GM19025 (cell line): ENCODE measurements at regions not wholly inside any gene's neighbourhood (a gene's known extent, or its start where the extent isn't known, plus 50 kb on each side); places are given as distances from the start of the nearest gene placed in this dataset.

Experiments
- ATAC-seq: cut with Tn5 transposase; IDR thresholded peaks from one replicate; pipeline ENCODE4 v1.9.1; 2021; ENCODE audit warnings: mild to moderate bottlenecking, low read depth, moderate library complexity; ENCODE audit not compliant: unreplicated experiment

DNA sequence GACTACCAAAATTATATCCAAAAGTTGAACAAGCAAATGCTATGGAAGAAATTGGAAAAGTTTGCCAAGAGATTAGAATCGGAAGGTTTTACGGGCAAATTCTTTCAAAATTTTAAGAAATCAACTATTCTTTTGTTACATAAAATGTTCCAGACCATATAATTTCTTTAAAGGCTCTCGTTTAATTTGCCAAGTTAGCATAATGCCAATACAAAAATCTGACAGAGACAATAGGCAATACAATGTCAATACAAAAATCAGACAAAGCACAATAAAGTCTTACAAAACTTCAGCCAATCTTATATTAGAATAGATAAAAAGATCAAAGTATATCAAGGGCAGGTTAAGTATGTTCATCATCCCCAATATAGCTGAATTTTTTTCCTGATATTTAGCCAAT is 224.2 kb downstream of the BCL11A start:
- no peak for ATAC-seq

GRCh38 chr2:60324536-60324935 is 228.9 kb downstream of the BCL11A start:
- no peak for ATAC-seq

DNA sequence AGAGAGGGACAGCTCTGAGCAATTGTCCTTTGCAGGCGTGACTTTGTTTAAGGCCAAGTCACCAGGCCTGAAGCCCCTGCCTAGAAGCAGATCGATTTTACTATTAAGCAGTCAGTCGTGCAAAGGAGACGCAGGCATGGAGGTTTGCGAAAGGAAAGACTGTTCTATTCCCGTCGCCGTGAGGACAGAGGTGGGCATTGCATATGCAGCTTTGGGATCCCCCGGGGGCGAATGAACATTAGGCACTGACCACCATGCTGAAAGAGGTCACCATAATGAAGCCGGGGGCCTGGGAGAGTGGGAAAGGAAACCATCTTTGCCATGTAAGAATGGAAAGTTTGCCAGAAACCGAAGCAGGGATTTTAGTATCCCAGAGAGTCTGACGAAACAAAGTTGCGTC is 231.6 kb downstream of the BCL11A start:
- ATAC-seq, result no peak

GRCh38 chr2:60320724-60321123 is 232.7 kb downstream of the BCL11A start:
- no peak for ATAC-seq

DNA sequence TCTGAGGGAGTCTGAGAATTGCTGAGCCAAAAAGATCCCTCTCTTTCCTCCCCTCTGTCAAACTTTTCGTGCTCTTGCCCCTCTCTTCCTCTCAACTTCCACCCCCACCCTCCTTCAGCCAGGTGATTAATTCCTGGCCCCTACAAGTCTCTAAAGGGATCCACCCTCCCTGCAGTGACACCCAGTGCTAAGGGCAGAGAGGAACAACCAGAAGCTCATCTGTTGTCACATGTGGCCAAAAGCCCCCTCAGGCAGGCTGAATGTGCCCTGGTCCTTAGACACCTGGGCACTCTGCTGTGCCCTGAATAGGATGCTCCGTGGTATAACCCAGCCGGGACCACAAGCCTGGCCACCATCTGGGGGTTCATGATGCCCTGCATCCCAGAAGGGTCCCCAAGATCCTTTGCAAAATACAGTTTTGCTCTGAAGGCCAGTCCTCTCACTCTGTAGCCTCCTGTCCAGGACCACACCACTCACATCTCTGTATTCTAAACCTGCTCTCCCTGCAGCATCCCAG is 234.4 kb downstream of the BCL11A start:
- no peak for ATAC-seq

- no peak for ATAC-seq
Observed at GRCh38 chr2:60318544-60318943, 234.9 kb downstream of the BCL11A start.

DNA sequence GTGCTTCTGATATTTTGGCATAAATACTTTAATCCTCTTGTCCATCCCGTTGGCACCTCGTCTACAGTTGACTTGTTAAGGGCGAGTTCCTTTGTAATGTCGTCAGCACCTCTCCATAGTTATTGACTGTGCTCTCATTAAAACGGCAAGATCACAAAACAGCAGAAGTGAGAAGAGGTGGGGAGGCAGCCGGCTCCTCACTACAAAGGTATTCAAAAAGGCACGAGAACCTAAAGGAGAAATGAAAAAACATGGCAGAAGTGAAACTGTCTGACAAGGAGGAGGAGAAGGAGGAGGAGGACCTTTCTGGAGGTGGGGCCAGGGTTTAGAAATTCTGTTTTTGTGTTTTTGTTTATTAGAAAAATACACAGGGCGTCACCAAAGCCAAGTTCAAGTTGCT is 235.6 kb downstream of the BCL11A start:
- ATAC-seq, result peak; percentile 60

DNA sequence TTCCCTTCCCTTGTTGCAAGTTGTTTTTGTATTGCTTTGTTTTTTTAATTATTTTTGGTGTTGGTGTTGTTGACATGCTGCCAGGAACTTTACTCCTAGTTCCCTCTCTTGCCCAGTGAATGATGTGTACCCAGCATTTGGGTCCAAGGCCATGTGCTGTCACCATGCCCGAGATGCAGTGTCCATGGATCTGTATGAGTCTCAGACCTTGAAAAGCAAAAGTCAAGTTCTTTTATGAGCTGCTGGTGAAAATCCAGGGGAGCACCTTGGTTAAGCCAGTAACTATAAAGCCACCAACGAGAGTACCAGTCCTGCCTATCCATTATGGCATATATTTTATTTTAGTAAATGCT is 236.4 kb downstream of the BCL11A start:
- ATAC-seq, result no peak

DNA sequence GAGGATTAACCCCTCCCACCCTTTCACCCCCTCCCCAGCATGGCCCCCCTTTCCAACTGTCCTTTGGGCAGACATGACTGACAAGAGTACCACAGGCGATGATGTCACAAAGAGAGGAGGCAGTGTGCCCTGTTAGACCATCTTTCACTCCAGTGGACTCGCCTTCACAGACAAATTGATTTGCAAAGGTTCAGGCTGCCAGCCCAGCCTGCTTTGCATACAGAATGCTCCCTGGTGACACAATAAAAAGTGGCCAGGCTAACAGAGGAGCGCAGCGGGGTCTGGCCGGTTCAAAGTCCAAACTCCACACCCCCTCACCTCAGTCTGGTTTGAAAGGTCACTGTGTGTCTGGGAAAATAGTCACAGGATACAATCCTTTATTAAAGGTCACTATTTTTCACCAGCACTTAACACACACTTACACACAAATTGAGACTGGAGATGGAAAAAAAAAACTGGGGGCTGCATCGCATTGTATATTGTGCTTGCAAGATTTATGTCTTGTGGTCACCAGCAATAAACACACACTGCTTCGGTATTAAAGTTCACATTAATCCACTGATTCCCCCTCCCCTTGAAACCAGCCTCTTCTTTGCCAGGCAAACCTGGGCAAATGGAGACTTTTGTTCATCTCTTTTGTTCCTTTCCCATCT is 236.9 kb downstream of the BCL11A start:
- no peak for ATAC-seq

DNA sequence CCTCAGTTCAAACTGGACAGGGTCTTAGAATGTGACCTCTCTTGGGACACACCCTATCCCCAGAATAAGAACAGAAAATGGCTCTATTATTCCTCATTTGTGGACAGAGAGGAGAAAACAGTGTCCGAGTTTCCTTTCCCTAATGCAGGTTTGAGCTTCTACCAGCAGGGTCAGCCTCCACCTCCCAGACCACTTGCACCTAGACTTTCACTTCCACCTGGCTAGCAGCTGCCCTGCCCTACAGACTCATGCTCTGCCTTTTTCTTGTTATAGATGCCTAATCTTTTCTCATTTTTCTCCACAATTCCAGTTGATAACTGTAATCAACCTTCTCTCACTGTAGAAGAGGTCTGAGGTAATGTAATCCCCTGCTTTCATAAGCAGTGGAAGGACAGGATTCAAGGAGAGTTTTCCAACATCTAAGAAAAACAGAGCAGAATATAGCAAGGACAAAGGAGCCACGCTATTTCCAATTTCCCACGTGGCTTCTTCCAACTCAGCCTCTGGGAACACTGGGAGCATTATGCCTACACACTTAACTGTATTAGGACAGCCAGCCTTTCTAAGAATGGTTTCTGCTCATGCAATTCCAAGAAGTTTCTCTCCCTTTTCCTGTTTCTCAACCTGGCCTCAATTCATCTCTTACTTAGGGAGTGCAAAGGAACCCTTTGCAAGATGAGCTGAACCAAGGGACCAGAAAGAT is 239.8 kb downstream of the BCL11A start:
- ATAC-seq, result no peak

GRCh38 chr2:60312618-60313017 is 240.8 kb downstream of the BCL11A start:
- peak; percentile 50 for ATAC-seq

GRCh38 chr2:60311524-60311923 is 241.9 kb downstream of the BCL11A start:
- no peak for ATAC-seq

GRCh38 chr2:60309941-60310660 is 243.4 kb downstream of the BCL11A start:
- no peak for ATAC-seq

DNA sequence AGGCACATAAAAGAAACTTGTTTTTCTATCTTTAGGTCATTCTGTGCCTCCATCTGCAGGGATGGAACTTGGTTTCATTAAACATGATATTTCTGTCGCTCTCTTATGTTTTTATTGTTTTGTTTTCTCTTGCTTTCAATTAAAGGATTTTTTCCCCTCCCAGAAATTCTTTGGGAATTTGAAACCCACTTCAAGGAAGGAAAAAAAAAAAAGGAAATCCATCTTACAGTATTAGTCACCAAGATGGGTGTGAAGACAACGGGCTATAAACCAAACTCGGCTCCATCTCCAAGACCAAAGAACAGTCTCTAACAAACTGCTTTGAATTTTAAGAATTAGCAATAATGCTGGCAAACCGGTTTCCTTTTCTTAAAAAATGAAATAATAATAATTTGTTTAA is 244.1 kb downstream of the BCL11A start:
- ATAC-seq, result no peak

GRCh38 chr2:60306267-60306861 is 247.1 kb downstream of the BCL11A start:
- no peak for ATAC-seq

- no peak for ATAC-seq
Observed at GRCh38 chr2:60303680-60304079, 249.8 kb downstream of the BCL11A start.

- no peak for ATAC-seq
Observed at GRCh38 chr2:60302377-60303126, 250.9 kb downstream of the BCL11A start.

- no peak for ATAC-seq
Observed at GRCh38 chr2:60301726-60302125, 251.7 kb downstream of the BCL11A start.

DNA sequence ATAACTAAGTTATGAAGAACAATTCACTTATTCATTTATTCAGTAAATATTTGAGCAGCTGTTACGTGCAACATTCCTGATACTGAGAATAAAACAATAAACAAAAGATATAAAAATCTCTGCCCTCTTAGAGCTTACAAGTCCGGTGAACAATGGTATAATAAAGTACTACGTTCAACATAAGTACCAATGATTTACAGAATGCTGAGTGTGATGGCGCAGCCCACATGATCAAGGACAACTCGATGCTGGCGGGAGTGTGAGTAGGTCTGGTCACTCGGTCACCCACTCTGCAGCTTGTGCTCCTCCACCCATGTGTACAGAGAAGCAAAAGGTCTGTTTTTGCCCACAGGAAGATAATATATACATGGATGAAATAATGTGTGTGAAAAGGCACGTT is 254.3 kb downstream of the BCL11A start:
- no peak for ATAC-seq

- no peak for ATAC-seq
Observed at GRCh38 chr2:60298006-60298696, 255.3 kb downstream of the BCL11A start.
